ENCODE measurements at regions not wholly inside any gene's neighbourhood (a gene's known extent, or its start where the extent isn't known, plus 50 kb on each side); places are given as distances from the start of the nearest gene placed in this dataset.

- DNase-seq (ENCODE audit: low read depth), result no peak
- no peaks in the 10 kb centered on the region for H3K79me2 ChIP-seq (ENCODE audit: insufficient read depth, low read length)
- no peaks in the 10 kb centered on the region for H3K9me3 Mint-ChIP-seq (ENCODE audit: unreplicated experiment)
- H3K36me3 Mint-ChIP-seq (ENCODE audit: low read depth, unreplicated experiment), result no peaks in the 10 kb centered on the region
- H3K9ac ChIP-seq (ENCODE audit: low read length), result no peak overlapping the region
- H3K4me1 Mint-ChIP-seq (ENCODE audit: low read depth, unreplicated experiment), result no peaks in the 10 kb centered on the region
- no peak overlapping the region for H2AFZ ChIP-seq (ENCODE audit: low read depth, low read length)
- H3K4me3 Mint-ChIP-seq (ENCODE audit: unreplicated experiment), result no peak overlapping the region
- no peaks in the 10 kb centered on the region for H3K9me3 ChIP-seq (ENCODE audit: insufficient read depth, low read depth, low read length)
- H3K4me2 ChIP-seq (ENCODE audit: low read length), result no peak overlapping the region
- H3K27ac Mint-ChIP-seq (ENCODE audit: unreplicated experiment), result no peak overlapping the region
- H3K4me1 ChIP-seq (ENCODE audit: insufficient read depth, low read length), result no peaks in the 10 kb centered on the region
- H3K27me3 ChIP-seq (ENCODE audit: insufficient read depth, low read length), result no peaks in the 10 kb centered on the region
- TF ChIP-seq EZH2 (IDR thresholded peaks at IDR 0.05; ENCODE audit: insufficient read depth, low read length), result no peak
- TF ChIP-seq, protein P1, sequence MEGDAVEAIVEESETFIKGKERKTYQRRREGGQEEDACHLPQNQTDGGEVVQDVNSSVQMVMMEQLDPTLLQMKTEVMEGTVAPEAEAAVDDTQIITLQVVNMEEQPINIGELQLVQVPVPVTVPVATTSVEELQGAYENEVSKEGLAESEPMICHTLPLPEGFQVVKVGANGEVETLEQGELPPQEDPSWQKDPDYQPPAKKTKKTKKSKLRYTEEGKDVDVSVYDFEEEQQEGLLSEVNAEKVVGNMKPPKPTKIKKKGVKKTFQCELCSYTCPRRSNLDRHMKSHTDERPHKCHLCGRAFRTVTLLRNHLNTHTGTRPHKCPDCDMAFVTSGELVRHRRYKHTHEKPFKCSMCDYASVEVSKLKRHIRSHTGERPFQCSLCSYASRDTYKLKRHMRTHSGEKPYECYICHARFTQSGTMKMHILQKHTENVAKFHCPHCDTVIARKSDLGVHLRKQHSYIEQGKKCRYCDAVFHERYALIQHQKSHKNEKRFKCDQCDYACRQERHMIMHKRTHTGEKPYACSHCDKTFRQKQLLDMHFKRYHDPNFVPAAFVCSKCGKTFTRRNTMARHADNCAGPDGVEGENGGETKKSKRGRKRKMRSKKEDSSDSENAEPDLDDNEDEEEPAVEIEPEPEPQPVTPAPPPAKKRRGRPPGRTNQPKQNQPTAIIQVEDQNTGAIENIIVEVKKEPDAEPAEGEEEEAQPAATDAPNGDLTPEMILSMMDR (IDR thresholded peaks at IDR 0.05; ENCODE audit: insufficient read depth, low read depth, low read length), result no peak
- no peaks in the 10 kb centered on the region for H3K36me3 ChIP-seq (ENCODE audit: insufficient read depth, low read length)
- H4K20me1 ChIP-seq (ENCODE audit: insufficient read depth, low read length), result no peaks in the 10 kb centered on the region
- no peaks in the 10 kb centered on the region for H3K27me3 Mint-ChIP-seq (ENCODE audit: low read depth, unreplicated experiment)
- no peak for FAIRE-seq
- no peak overlapping the region for H3K4me3 ChIP-seq (ENCODE audit: insufficient read depth, low read depth, low read length)
- no peak overlapping the region for H3K27ac ChIP-seq (ENCODE audit: low read depth, low read length)
Observed at GRCh38 chr13:106699311-106699710, 131.4 kb upstream of the ARGLU1 start.

DNA sequence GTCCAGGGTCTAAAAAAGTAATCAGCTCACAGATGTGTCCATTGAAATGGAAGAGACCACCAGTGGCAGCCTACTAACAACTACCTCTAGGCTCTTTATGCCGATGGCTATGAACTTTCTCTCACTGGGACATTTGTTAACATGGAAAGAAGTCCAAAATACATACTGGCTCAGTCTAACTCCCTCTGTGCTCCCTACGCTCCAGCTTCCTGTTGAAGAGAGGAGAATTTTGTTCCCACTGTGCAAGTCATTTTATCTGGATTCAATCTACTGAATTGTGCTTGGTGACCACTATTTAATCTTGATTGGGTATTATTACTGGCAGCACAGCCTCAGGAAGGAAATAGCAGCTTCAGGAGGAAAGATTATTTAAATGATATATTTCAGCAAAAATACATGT, 128.8 kb upstream of the ARGLU1 start:
- TF ChIP-seq, protein P1 (IDR thresholded peaks at IDR 0.05; ENCODE audit: insufficient read depth, low read depth, low read length), result no peak
- no peak for TF ChIP-seq EZH2 (IDR thresholded peaks at IDR 0.05; ENCODE audit: insufficient read depth, low read length)
- no peak overlapping the region for H3K27ac Mint-ChIP-seq (ENCODE audit: unreplicated experiment)

DNA sequence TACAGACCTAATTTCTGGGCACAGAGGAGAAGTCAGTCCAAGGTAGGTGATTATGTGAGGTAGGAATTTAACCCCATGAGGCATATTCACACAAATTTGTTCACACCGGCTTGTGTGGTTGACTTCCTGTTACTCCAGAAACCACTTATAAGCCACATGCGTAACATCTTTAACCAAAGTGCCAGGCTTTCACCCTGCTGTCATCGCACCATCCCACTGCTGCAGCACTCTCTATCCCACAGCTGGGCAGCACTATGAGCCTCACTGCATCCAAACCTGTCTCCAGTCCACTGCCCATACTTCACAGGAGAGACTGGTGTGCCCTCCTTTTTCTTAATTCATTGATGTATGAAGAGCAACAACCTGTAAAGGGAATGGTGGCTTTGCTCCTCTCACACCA, 128.2 kb upstream of the ARGLU1 start:
- Mint-ChIP-seq H3K9me3 (ENCODE audit: unreplicated experiment) (no peaks in the 10 kb centered on the region), H3K36me3 (ENCODE audit: low read depth, unreplicated experiment) (no peaks in the 10 kb centered on the region), H3K4me1 (ENCODE audit: low read depth, unreplicated experiment) (no peaks in the 10 kb centered on the region), H3K27me3 (ENCODE audit: low read depth, unreplicated experiment) (no peaks in the 10 kb centered on the region), H3K27ac (ENCODE audit: unreplicated experiment) (no peak overlapping the region), H3K4me3 (ENCODE audit: unreplicated experiment) (no peak overlapping the region)
- H4K20me1 ChIP-seq (ENCODE audit: insufficient read depth, low read length), result no peaks in the 10 kb centered on the region
- no peak overlapping the region for H3K4me3 ChIP-seq (ENCODE audit: insufficient read depth, low read depth, low read length)
- no peak overlapping the region for H3K27ac ChIP-seq (ENCODE audit: low read depth, low read length)
- H3K9me3 ChIP-seq (ENCODE audit: insufficient read depth, low read depth, low read length), result no peaks in the 10 kb centered on the region
- no peak overlapping the region for H3K9ac ChIP-seq (ENCODE audit: low read length)
- no peak for DNase-seq (ENCODE audit: low read depth)
- no peak for FAIRE-seq
- H3K27me3 ChIP-seq (ENCODE audit: insufficient read depth, low read length), result no peaks in the 10 kb centered on the region
- no peak overlapping the region for H3K4me2 ChIP-seq (ENCODE audit: low read length)
- no peak overlapping the region for H2AFZ ChIP-seq (ENCODE audit: low read depth, low read length)
- no peak for TF ChIP-seq EZH2 (IDR thresholded peaks at IDR 0.05; ENCODE audit: insufficient read depth, low read length)
- TF ChIP-seq, protein P1 (IDR thresholded peaks at IDR 0.05; ENCODE audit: insufficient read depth, low read depth, low read length), result no peak
- no peaks in the 10 kb centered on the region for H3K4me1 ChIP-seq (ENCODE audit: insufficient read depth, low read length)
- H3K79me2 ChIP-seq (ENCODE audit: insufficient read depth, low read length), result no peaks in the 10 kb centered on the region
- H3K36me3 ChIP-seq (ENCODE audit: insufficient read depth, low read length), result no peaks in the 10 kb centered on the region

More for the DNA sequence above, 128.8 kb upstream of the ARGLU1 start:
- Mint-ChIP-seq H3K4me1 (ENCODE audit: low read depth, unreplicated experiment) (no peaks in the 10 kb centered on the region), H3K4me3 (ENCODE audit: unreplicated experiment) (no peak overlapping the region), H3K27me3 (ENCODE audit: low read depth, unreplicated experiment) (no peaks in the 10 kb centered on the region), H3K36me3 (ENCODE audit: low read depth, unreplicated experiment) (no peaks in the 10 kb centered on the region), H3K9me3 (ENCODE audit: unreplicated experiment) (no peaks in the 10 kb centered on the region)
- no peaks in the 10 kb centered on the region for H3K4me1 ChIP-seq (ENCODE audit: insufficient read depth, low read length)
- H3K4me3 ChIP-seq (ENCODE audit: insufficient read depth, low read depth, low read length), result no peak overlapping the region
- DNase-seq (ENCODE audit: low read depth), result no peak
- H2AFZ ChIP-seq (ENCODE audit: low read depth, low read length), result no peak overlapping the region
- no peak overlapping the region for H3K9ac ChIP-seq (ENCODE audit: low read length)
- no peak overlapping the region for H3K4me2 ChIP-seq (ENCODE audit: low read length)
- H4K20me1 ChIP-seq (ENCODE audit: insufficient read depth, low read length), result no peaks in the 10 kb centered on the region
- no peak for FAIRE-seq
- no peaks in the 10 kb centered on the region for H3K36me3 ChIP-seq (ENCODE audit: insufficient read depth, low read length)
- H3K27me3 ChIP-seq (ENCODE audit: insufficient read depth, low read length), result no peaks in the 10 kb centered on the region
- no peaks in the 10 kb centered on the region for H3K9me3 ChIP-seq (ENCODE audit: insufficient read depth, low read depth, low read length)
- H3K27ac ChIP-seq (ENCODE audit: low read depth, low read length), result no peak overlapping the region
- H3K79me2 ChIP-seq (ENCODE audit: insufficient read depth, low read length), result no peaks in the 10 kb centered on the region

Data from astrocyte (in vitro differentiated cells and primary cell).